ENCODE measurements at regions not wholly inside any gene's neighbourhood (a gene's known extent, or its start where the extent isn't known, plus 50 kb on each side); places are given as distances from the start of the nearest gene placed in this dataset.

- TF ChIP-seq CTCF (IDR thresholded peaks at IDR 0.05; ENCODE audit: low read depth, low read length, poor library complexity, severe bottlenecking) (no peak), EZH2phosphoT487 (IDR thresholded peaks at IDR 0.05; ENCODE audit: borderline replicate concordance, low read length) (no peak)
These were observed 128.0 kb upstream of the MLN start for GRCh38 chr6:33931799-33932198.
